Stomach smooth muscle (tissue), 2 donors: ENCODE measurements at regions not wholly inside any gene's neighbourhood (a gene's known extent, or its start where the extent isn't known, plus 50 kb on each side); places are given as distances from the start of the nearest gene placed in this dataset.
A peak's percentile ranks its signal among the peaks of the same experiment; 100 is the strongest.

Experiments used
- H3K27ac ChIP-seq: one replicate; pipeline ENCODE4 v1.7.0; 2013; ENCODE audit warnings: mild to moderate bottlenecking, low read length, inconsistent platforms
- H3K27me3 ChIP-seq, 2 donors: one replicate each; pipeline ENCODE4 v1.7.0; 2013; ENCODE audit warnings: low read length in 2 of 2; ENCODE audit not compliant: insufficient read depth in 2 of 2, control insufficient read depth in 1 of 2
- H3K36me3 ChIP-seq, 2 donors: one replicate each; pipeline ENCODE4 v1.7.0; 2013; ENCODE audit warnings: low read length in 2 of 2; ENCODE audit not compliant: control insufficient read depth in 2 of 2, insufficient read depth in 2 of 2
- H3K4me1 ChIP-seq: one replicate; pipeline ENCODE4 v1.7.0; 2013; ENCODE audit warnings: low read length; ENCODE audit not compliant: control insufficient read depth, insufficient read depth
- H3K4me3 ChIP-seq, 2 donors: one replicate each; pipeline ENCODE4 v1.7.0; 2013; ENCODE audit warnings: low read length in 2 of 2
- H3K9ac ChIP-seq, 2 donors: one replicate each; pipeline ENCODE4 v1.7.0; 2013; ENCODE audit warnings: low read length in 2 of 2, mild to moderate bottlenecking in 1 of 2
- H3K9me3 ChIP-seq, 2 donors: one replicate each; pipeline ENCODE4 v1.7.0; 2013; ENCODE audit warnings: low read length in 2 of 2; ENCODE audit not compliant: control insufficient read depth in 2 of 2
- donor health status: healthy.
- donor health status: Pancreatic carcinoma.

- Histone ChIP-seq H3K9ac (no peak overlapping the region), H3K27ac (no peak overlapping the region), H3K27me3 (no peaks in the 10 kb centered on the region)
Observed at GRCh38 chr10:29757551-29758297, 123.0 kb upstream of the SVIL start.

GRCh38 chr10:29756451-29756850, 121.7 kb upstream of the SVIL start:
- Histone ChIP-seq H3K4me1 (peaks cover 14% of the 10 kb centered on the region), H3K27ac (no peak overlapping the region), H3K4me3 (no peak overlapping the region), H3K9me3 (no peaks in the 10 kb centered on the region), H3K27me3 (no peaks in the 10 kb centered on the region), H3K9ac (no peak overlapping the region), H3K36me3 (no peaks in the 10 kb centered on the region)

More at GRCh38 chr10:29757551-29758297, 123.0 kb upstream of the SVIL start:
- Histone ChIP-seq H3K4me1 (peaks cover 14% of the 10 kb centered on the region), H3K36me3 (no peaks in the 10 kb centered on the region), H3K4me3 (no peak overlapping the region), H3K9me3 (no peaks in the 10 kb centered on the region)

GRCh38 chr10:29753283-29753682, 118.5 kb upstream of the SVIL start:
- Histone ChIP-seq H3K36me3 (no peaks in the 10 kb centered on the region), H3K9ac (no peak overlapping the region), H3K9me3 (no peaks in the 10 kb centered on the region), H3K4me1 (peaks cover 13% of the 10 kb centered on the region), H3K27ac (no peak overlapping the region), H3K4me3 (no peak overlapping the region), H3K27me3 (no peaks in the 10 kb centered on the region)

GRCh38 chr10:29751684-29752083, 116.9 kb upstream of the SVIL start:
- no peaks in the 10 kb centered on the region for H3K27me3 ChIP-seq
- H3K4me3 ChIP-seq: no peak overlapping the region
- H3K9me3 ChIP-seq: no peaks in the 10 kb centered on the region
- no peak overlapping the region for H3K9ac ChIP-seq
- H3K27ac ChIP-seq: no peak overlapping the region
- H3K4me1 ChIP-seq: peaks cover under 1% of the 10 kb centered on the region
- H3K36me3 ChIP-seq: no peaks in the 10 kb centered on the region

GRCh38 chr10:29751240-29751639, 116.5 kb upstream of the SVIL start:
- Histone ChIP-seq H3K27me3 (no peaks in the 10 kb centered on the region), H3K27ac (no peak overlapping the region), H3K4me3 (no peak overlapping the region), H3K4me1 (peaks cover 5% of the 10 kb centered on the region), H3K36me3 (no peaks in the 10 kb centered on the region), H3K9me3 (no peaks in the 10 kb centered on the region), H3K9ac (no peak overlapping the region)

- Histone ChIP-seq H3K4me3 (no peak overlapping the region), H3K9ac (no peak overlapping the region), H3K4me1 (peaks cover 6% of the 10 kb centered on the region), H3K36me3 (no peaks in the 10 kb centered on the region), H3K27ac (no peak overlapping the region), H3K9me3 (no peaks in the 10 kb centered on the region), H3K27me3 (no peaks in the 10 kb centered on the region)
Observed at GRCh38 chr10:29749150-29749549, 114.4 kb upstream of the SVIL start.

- Histone ChIP-seq H3K4me1 (peaks cover 6% of the 10 kb centered on the region), H3K27ac (no peak overlapping the region), H3K36me3 (no peaks in the 10 kb centered on the region), H3K9ac (no peak overlapping the region), H3K27me3 (no peaks in the 10 kb centered on the region), H3K9me3 (no peaks in the 10 kb centered on the region), H3K4me3 (no peak overlapping the region)
Observed at GRCh38 chr10:29748109-29748650, 113.4 kb upstream of the SVIL start.

- Histone ChIP-seq H3K36me3 (no peaks in the 10 kb centered on the region), H3K9ac (no peak overlapping the region), H3K27me3 (no peaks in the 10 kb centered on the region), H3K4me3 (no peak overlapping the region), H3K9me3 (no peaks in the 10 kb centered on the region), H3K4me1 (peaks cover 9% of the 10 kb centered on the region), H3K27ac (peak overlapping the region; percentile 37)
Observed at GRCh38 chr10:29746080-29746797, 111.5 kb upstream of the SVIL start.

GRCh38 chr10:29740981-29741545, 106.3 kb upstream of the SVIL start:
- Histone ChIP-seq H3K9ac (no peak overlapping the region), H3K27me3 (no peaks in the 10 kb centered on the region), H3K36me3 (no peaks in the 10 kb centered on the region), H3K9me3 (no peaks in the 10 kb centered on the region), H3K4me3 (no peak overlapping the region), H3K4me1 (peaks cover 21% of the 10 kb centered on the region), H3K27ac (peak overlapping the region; percentile 62)

- peaks cover 31% of the 10 kb centered on the region for H3K4me1 ChIP-seq
- no peaks in the 10 kb centered on the region for H3K36me3 ChIP-seq
- H3K27me3 ChIP-seq: no peaks in the 10 kb centered on the region
- H3K9me3 ChIP-seq: no peaks in the 10 kb centered on the region
- H3K27ac ChIP-seq: no peak overlapping the region
- H3K9ac ChIP-seq: no peak overlapping the region
- H3K4me3 ChIP-seq: no peak overlapping the region
Observed at GRCh38 chr10:29738341-29738740, 103.6 kb upstream of the SVIL start.
